GM12874 (cell line): ENCODE measurements at regions not wholly inside any gene's neighbourhood (a gene's known extent, or its start where the extent isn't known, plus 50 kb on each side); places are given as distances from the start of the nearest gene placed in this dataset.

Experiments used
- TF ChIP-seq, protein P1 (sequence below): IDR thresholded peaks from 2 replicates; pipeline ENCODE4 v1.5.1; 2011; ENCODE audit warnings: low read depth, mild to moderate bottlenecking, control low read depth, low read length, moderate library complexity; ENCODE audit not compliant: insufficient read depth

DNA sequence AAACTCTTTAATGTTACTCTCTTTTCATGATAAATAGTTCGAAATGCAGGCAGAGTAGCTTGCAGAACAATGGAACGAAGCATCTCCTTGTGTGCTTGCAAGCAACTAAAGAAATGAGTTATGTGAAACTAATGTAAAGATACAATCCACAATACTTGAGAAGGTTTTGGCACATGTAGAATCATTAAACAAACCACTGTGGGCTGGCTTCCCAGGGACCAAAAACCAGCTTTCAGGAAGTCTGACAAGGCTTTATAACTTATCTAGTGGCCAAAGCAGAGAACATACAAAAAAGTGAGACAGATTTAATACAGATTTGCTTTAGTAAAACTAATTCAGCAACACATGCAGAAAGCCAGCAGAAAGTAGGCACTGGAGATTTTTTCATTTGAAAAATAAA is 1673.8 kb upstream of the AGA start:
- TF ChIP-seq, protein P1, sequence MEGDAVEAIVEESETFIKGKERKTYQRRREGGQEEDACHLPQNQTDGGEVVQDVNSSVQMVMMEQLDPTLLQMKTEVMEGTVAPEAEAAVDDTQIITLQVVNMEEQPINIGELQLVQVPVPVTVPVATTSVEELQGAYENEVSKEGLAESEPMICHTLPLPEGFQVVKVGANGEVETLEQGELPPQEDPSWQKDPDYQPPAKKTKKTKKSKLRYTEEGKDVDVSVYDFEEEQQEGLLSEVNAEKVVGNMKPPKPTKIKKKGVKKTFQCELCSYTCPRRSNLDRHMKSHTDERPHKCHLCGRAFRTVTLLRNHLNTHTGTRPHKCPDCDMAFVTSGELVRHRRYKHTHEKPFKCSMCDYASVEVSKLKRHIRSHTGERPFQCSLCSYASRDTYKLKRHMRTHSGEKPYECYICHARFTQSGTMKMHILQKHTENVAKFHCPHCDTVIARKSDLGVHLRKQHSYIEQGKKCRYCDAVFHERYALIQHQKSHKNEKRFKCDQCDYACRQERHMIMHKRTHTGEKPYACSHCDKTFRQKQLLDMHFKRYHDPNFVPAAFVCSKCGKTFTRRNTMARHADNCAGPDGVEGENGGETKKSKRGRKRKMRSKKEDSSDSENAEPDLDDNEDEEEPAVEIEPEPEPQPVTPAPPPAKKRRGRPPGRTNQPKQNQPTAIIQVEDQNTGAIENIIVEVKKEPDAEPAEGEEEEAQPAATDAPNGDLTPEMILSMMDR, result no peak

DNA sequence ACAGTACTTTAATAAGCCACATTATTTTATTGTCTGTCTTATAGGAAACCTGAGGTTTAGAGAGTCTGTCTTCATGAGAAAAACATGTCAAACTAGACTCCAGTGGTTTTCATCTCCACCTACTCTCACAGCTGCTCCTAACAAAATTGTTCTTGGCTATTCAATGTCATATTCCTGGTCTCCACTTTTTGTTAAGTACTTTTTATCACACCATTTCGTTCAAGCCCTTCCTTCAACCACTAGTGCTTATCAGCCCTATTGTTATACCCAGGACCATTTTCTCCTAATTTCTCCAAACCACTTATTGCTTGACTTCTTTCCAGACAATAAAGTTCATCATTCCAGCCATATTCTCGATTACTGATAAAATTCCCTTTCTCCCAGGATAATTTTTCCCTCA is 1674.3 kb upstream of the AGA start:
- TF ChIP-seq, protein P1, result no peak

DNA sequence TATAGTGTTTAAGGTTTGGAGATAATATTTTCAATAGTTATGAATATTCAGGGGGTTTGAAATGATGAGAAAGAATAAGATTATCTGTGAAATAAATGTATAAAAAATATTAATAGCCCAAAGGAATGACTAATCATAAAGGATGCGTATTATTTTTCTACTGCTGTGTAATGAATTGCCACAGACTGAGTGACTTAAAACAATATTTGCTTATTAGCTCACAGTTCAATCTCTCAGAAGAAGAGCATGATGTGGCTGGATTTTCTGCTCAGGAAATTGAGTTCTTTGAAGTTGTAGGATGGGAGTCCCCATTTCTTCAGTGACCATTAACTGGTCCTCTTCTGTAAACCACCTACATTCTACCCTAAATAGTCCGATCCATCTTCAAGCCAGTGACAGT is 1680.8 kb upstream of the AGA start:
- TF ChIP-seq, protein P1, result no peak

DNA sequence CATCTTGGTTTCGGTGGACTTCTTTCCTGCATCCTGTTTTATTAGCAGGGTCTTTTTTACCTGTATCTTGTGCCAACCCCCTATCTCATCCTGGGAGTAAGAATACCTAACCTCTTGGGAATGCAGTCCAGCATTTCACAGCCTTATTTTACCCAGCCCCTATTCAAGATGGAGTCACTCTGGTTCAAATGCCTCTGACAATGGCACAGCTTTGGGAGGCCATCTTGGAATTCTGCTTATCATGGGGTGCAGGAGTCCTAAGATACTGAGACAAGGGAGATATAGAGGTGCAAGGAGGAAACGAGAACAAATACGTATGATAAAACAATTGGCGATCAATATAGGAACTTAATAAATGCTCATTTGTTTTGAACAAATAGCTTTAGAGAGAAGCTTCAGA is 1682.2 kb upstream of the AGA start:
- TF ChIP-seq, protein P1, result no peak

DNA sequence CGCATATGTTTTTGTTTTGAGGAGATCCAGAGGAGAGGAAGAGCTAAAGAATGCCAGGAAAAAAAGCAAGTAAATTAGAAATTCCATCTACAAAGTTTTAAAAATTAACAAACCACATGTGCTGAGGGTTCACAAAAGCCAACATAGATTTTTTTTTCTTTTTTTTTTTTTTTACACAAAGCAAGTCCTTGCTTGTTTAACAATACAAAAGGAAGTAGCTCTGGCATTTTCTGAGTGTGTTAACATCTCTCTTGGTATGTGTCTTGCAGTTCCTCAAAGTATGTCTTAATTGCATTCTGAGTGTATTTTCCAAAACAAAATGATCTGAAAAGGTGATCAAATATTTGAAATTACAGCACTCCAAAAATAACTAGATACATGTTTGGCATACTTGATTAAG is 1682.7 kb upstream of the AGA start:
- TF ChIP-seq, protein P1, result no peak

DNA sequence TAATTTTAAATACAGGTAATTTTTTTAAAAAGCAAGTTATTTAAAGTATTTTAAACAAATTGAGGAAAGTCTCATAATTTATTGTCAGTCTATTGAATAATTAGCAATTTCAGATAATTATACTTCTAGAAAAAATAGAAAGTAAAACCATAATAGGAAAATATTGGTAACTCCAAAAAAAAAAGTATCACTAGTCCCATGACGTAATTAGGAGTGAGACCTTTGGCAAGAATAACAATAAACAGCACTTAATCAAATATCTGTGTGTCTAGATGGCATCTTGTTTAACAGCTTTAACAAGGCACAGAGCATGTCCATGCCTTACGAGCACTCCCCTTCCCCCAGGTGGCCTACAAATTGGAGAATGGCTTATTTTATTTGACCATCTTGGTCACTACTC is 1683.6 kb upstream of the AGA start:
- TF ChIP-seq, protein P1, result no peak

DNA sequence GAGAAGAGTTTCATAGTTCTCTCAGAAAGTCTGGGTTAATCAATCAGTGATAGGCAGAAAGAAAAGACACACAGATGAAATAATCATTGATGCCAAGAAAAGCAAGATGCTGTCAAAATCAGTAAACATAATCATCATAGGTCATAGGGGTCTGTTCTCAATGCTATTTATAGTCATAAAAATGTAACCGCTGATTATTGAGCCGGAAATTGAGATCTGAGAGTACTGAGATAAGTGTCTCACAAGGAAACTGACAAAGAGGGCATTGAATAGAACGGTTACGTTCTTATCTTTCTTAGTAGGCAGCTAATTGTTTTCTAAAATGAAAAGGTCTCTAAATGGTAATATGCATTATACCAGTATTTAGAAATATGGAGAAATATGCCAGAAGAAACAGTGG is 1686.1 kb upstream of the AGA start:
- TF ChIP-seq, protein P1, result no peak

DNA sequence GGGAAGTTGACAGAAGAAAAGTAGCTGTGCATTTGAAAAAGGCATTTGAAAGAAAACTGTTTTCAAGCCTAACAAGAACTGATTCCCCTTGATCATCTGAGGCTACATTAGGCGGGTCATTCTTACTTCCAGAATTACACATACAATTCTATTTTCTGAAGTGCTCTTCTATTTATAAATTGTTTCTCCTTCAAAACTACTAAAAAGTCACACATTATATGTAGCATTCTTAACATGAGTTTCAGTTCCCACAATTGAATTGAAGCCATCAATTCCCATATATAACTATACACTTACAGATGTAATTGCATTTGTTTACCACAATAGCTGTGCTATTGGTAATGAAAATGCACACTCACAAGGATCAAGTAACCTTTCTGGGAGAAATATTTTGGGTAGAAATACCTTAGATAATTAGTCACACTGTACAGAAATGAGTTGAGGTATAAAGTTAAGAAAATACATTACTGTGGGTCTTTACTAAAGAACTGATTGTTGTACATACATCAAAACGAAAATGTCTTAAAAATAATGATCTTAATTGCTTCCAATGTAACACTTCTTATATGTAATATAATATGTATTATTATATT is 1688.0 kb upstream of the AGA start:
- TF ChIP-seq, protein P1, result no peak
